OCI-LY3 (cell line): ENCODE measurements at regions not wholly inside any gene's neighbourhood (a gene's known extent, or its start where the extent isn't known, plus 50 kb on each side); places are given as distances from the start of the nearest gene placed in this dataset.

ENCODE experiments used
- EZH2phosphoT487 ChIP-seq: fragments of 200-600 bp; shearing (Covaris generic); IDR thresholded peaks from 2 replicates; pipeline ENCODE4 v1.6.1; 2018; ENCODE audit warnings: antibody characterized with exemption, mixed run types, low read depth
- TF ChIP-seq, protein P1 (sequence below): fragments of 200-600, 300-600 bp; sonication (generic); IDR thresholded peaks from 2 replicates; pipeline ENCODE4 v1.5.1; 2014; ENCODE audit warnings: antibody characterized with exemption, low read length, low read depth

DNA sequence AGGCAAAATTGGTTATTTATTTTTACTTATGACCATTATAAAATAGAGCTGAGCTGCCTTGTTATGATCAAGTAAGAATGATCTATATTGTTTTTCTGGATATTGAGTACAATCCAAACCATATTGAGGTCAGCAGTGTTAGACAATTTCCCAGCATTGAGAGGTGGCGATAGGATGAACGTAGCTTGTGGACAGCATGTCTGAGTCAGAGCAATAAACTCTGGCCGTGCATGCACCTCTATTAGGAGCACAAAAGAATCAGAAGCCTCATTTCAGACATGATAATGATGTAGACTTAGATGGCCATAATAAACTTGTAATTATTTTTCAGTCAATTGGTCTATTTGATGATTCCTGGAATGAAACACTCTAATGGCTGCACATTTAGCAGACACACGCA lies 491.6 kb downstream of the RIT2 start:
- TF ChIP-seq, protein P1, sequence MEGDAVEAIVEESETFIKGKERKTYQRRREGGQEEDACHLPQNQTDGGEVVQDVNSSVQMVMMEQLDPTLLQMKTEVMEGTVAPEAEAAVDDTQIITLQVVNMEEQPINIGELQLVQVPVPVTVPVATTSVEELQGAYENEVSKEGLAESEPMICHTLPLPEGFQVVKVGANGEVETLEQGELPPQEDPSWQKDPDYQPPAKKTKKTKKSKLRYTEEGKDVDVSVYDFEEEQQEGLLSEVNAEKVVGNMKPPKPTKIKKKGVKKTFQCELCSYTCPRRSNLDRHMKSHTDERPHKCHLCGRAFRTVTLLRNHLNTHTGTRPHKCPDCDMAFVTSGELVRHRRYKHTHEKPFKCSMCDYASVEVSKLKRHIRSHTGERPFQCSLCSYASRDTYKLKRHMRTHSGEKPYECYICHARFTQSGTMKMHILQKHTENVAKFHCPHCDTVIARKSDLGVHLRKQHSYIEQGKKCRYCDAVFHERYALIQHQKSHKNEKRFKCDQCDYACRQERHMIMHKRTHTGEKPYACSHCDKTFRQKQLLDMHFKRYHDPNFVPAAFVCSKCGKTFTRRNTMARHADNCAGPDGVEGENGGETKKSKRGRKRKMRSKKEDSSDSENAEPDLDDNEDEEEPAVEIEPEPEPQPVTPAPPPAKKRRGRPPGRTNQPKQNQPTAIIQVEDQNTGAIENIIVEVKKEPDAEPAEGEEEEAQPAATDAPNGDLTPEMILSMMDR, result no peak
- no peak for TF ChIP-seq EZH2phosphoT487
